Gastrocnemius medialis (tissue), 4 donors: ENCODE measurements at regions not wholly inside any gene's neighbourhood (a gene's known extent, or its start where the extent isn't known, plus 50 kb on each side); places are given as distances from the start of the nearest gene placed in this dataset.

Source experiments
- ATAC-seq, 2 donors: fragments of 150-250 bp; one replicate each; pipeline ENCODE4 v1.9.1; 2016
- DNase-seq, 2 donors: peaks; one replicate each; pipeline ENCODE4 v3.0.0-alpha.2; 2019
- H3K27ac ChIP-seq, 4 donors: fragments of 200-600 bp; sonication (generic); 1 replicate in 1 of 4; 2 replicates in 3 of 4; pipeline ENCODE4 v1.5.1; 2016 to 2018; ENCODE audit warnings: mild to moderate bottlenecking in 2 of 4, moderate library complexity in 1 of 4
- H3K27me3 ChIP-seq, 3 donors: fragments of 200-600 bp; sonication (generic) in 2 of 3; 1 replicate in 1 of 3; 2 replicates in 2 of 3; pipeline versions ENCODE4 v1.5.1 to v1.6.0; 2016 to 2019; ENCODE audit warnings: mild to moderate bottlenecking in 1 of 3, moderate library complexity in 1 of 3
- H3K36me3 ChIP-seq, 2 donors: fragments of 200-600 bp; sonication (generic) in 1 of 2; one replicate each; pipeline ENCODE4 v1.5.1; 2017 to 2018
- H3K4me1 ChIP-seq, 2 donors: fragments of 200-600 bp; sonication (generic) in 1 of 2; one replicate each; pipeline ENCODE4 v1.5.1; 2016 to 2017; ENCODE audit warnings: mild to moderate bottlenecking in 2 of 2
- H3K4me3 ChIP-seq, 4 donors: fragments of 200-600 bp; sonication (generic) in 3 of 4; 1 replicate in 1 of 4; 2 replicates in 3 of 4; pipeline ENCODE4 v1.5.1; 2016 to 2019; ENCODE audit warnings: mild to moderate bottlenecking in 2 of 4
- H3K9me3 ChIP-seq, 3 donors: fragments of 200-600 bp; sonication (generic) in 2 of 3; 1 replicate in 1 of 3; 2 replicates in 2 of 3; pipeline ENCODE4 v1.5.1; 2016 to 2019
- CTCF ChIP-seq, 5 experiments: fragments of 450-650 bp in 3 of 5; fragments of 200-600 bp in 2 of 5; sonication (generic) in 2 of 5; IDR thresholded peaks in 4 of 5; conservative IDR thresholded peaks in 1 of 5; 1 replicate in 4 of 5; 2 replicates in 1 of 5; pipeline ENCODE4 v1.5.1; 2016 to 2019; ENCODE audit warnings: antibody characterized with exemption in 5 of 5, mild to moderate bottlenecking in 3 of 5, moderate library complexity in 3 of 5
- POLR2A ChIP-seq, 2 donors: fragments of 450-650 bp; IDR thresholded peaks; one replicate each; pipeline ENCODE4 v1.6.1; 2017; ENCODE audit warnings: antibody characterized with exemption in 2 of 2, mild to moderate bottlenecking in 2 of 2, moderate library complexity in 2 of 2
- in situ Hi-C, 4 donors: fragments of 200-750 bp; cut with MboI; loops; one replicate each; pipeline versions ENCODE4 v1.15.0 to v1.8.0; 2017; ENCODE audit warnings: low sequenced_read_pairs in 4 of 4
- intact Hi-C: fragments of 100-400 bp; cut with DNase I; formaldehyde crosslinking; loops from one replicate; pipeline ENCODE4 v1.15.1; 2023; ENCODE audit warnings: low total_unique reads

- H3K9me3 ChIP-seq, result no peaks in the 10 kb centered on the region
- DNase-seq, result no peak
- H3K27me3 ChIP-seq, result no peaks in the 10 kb centered on the region
- in situ Hi-C loops (no loop called here), intact Hi-C loops (no loop called here)
- TF ChIP-seq CTCF (IDR thresholded peaks at IDR 0.05 in 4 of 5, conservative IDR thresholded peaks at IDR 0.05 in 1 of 5) (no peak), POLR2A (IDR thresholded peaks at IDR 0.05) (no peak)
- ATAC-seq, result no peak
- no peak overlapping the region for H3K4me3 ChIP-seq
- no peak overlapping the region for H3K27ac ChIP-seq
- H3K4me1 ChIP-seq, result no peaks in the 10 kb centered on the region
- no peaks in the 10 kb centered on the region for H3K36me3 ChIP-seq
Measured at GRCh38 chr2:182477774-182478173, 50.9 kb upstream of the PDE1A start.

GRCh38 chr2:182481676-182482075, 54.8 kb upstream of the PDE1A start:
- no peak for ATAC-seq
- Histone ChIP-seq H3K4me1 (no peaks in the 10 kb centered on the region), H3K27me3 (no peaks in the 10 kb centered on the region), H3K36me3 (no peaks in the 10 kb centered on the region), H3K27ac (no peak overlapping the region), H3K4me3 (no peak overlapping the region), H3K9me3 (no peaks in the 10 kb centered on the region)
- intact Hi-C loops, result no loop called here
- TF ChIP-seq POLR2A (IDR thresholded peaks at IDR 0.05), result no peak
- TF ChIP-seq CTCF (IDR thresholded peaks at IDR 0.05 in 4 of 5, conservative IDR thresholded peaks at IDR 0.05 in 1 of 5), result no peak
- in situ Hi-C loops, result no loop called here
- no peak for DNase-seq

GRCh38 chr2:182482511-182482910, 55.7 kb upstream of the PDE1A start:
- Histone ChIP-seq H3K9me3 (no peaks in the 10 kb centered on the region), H3K27me3 (no peaks in the 10 kb centered on the region), H3K36me3 (no peaks in the 10 kb centered on the region), H3K4me3 (no peak overlapping the region), H3K4me1 (no peaks in the 10 kb centered on the region), H3K27ac (no peak overlapping the region)
- DNase-seq, result no peak
- no peak for ATAC-seq
- in situ Hi-C loops, result no loop called here
- intact Hi-C loops, result no loop called here
- no peak for TF ChIP-seq CTCF (IDR thresholded peaks at IDR 0.05 in 4 of 5, conservative IDR thresholded peaks at IDR 0.05 in 1 of 5)
- no peak for TF ChIP-seq POLR2A (IDR thresholded peaks at IDR 0.05)

- Histone ChIP-seq H3K4me1 (no peaks in the 10 kb centered on the region), H3K27me3 (no peaks in the 10 kb centered on the region), H3K36me3 (no peaks in the 10 kb centered on the region), H3K9me3 (no peaks in the 10 kb centered on the region), H3K4me3 (no peak overlapping the region), H3K27ac (no peak overlapping the region)
- TF ChIP-seq POLR2A (IDR thresholded peaks at IDR 0.05) (no peak), CTCF (IDR thresholded peaks at IDR 0.05 in 4 of 5, conservative IDR thresholded peaks at IDR 0.05 in 1 of 5) (no peak)
- intact Hi-C loops (no loop called here), in situ Hi-C loops (no loop called here)
- DNase-seq, result no peak
- ATAC-seq, result no peak
Measured at GRCh38 chr2:182496596-182496995, 69.8 kb upstream of the PDE1A start.

- TF ChIP-seq POLR2A (IDR thresholded peaks at IDR 0.05) (no peak), CTCF (IDR thresholded peaks at IDR 0.05 in 4 of 5, conservative IDR thresholded peaks at IDR 0.05 in 1 of 5) (no peak)
- Histone ChIP-seq H3K36me3 (no peaks in the 10 kb centered on the region), H3K27ac (no peak overlapping the region), H3K4me3 (no peak overlapping the region), H3K9me3 (no peaks in the 10 kb centered on the region), H3K4me1 (no peaks in the 10 kb centered on the region), H3K27me3 (no peaks in the 10 kb centered on the region)
- intact Hi-C loops (no loop called here), in situ Hi-C loops (no loop called here)
- no peak for DNase-seq
- no peak for ATAC-seq
Measured at GRCh38 chr2:182499706-182500470, 73.1 kb upstream of the PDE1A start.
